Keratinocyte (primary cell): ENCODE measurements at regions not wholly inside any gene's neighbourhood (a gene's known extent, or its start where the extent isn't known, plus 50 kb on each side); places are given as distances from the start of the nearest gene placed in this dataset.

Source experiments
- EZH2 ChIP-seq: IDR thresholded peaks from one replicate; pipeline ENCODE4 v1.6.1; 2012; ENCODE audit warnings: inconsistent platforms, mild to moderate bottlenecking, low read length, moderate library complexity
- TF ChIP-seq, protein P1 (sequence below), 3 experiments: IDR thresholded peaks in 1 of 3; conservative IDR thresholded peaks in 1 of 3; optimal IDR thresholded peaks in 1 of 3; 2 replicates in 2 of 3; 3 replicates in 1 of 3; pipeline versions ENCODE3 to v1.5.1; 2011; ENCODE audit warnings: low read length in 3 of 3, mild to moderate bottlenecking in 3 of 3, moderate library complexity in 2 of 3, control low read depth in 1 of 3, inconsistent platforms in 1 of 3; ENCODE audit not compliant: insufficient read depth in 2 of 3; ENCODE audit errors: extremely low read depth in 1 of 3

DNA sequence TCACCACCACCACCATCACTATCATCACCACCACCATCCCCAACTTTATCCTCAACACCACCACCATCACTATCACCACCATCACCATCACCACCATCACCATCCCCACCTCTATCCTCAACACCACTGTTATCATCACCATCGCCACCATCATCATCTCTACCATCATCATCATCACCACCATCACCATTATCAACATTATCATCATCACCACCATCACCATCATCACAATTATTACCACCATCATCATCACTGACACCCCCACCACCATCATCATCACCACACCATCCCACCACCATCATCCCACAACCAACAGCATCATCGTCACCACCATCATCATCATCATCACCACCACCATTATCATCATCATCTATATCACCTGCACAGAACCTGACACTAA lies 188.4 kb upstream of the PWP1 start:
- TF ChIP-seq, protein P1, sequence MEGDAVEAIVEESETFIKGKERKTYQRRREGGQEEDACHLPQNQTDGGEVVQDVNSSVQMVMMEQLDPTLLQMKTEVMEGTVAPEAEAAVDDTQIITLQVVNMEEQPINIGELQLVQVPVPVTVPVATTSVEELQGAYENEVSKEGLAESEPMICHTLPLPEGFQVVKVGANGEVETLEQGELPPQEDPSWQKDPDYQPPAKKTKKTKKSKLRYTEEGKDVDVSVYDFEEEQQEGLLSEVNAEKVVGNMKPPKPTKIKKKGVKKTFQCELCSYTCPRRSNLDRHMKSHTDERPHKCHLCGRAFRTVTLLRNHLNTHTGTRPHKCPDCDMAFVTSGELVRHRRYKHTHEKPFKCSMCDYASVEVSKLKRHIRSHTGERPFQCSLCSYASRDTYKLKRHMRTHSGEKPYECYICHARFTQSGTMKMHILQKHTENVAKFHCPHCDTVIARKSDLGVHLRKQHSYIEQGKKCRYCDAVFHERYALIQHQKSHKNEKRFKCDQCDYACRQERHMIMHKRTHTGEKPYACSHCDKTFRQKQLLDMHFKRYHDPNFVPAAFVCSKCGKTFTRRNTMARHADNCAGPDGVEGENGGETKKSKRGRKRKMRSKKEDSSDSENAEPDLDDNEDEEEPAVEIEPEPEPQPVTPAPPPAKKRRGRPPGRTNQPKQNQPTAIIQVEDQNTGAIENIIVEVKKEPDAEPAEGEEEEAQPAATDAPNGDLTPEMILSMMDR (optimal IDR thresholded peaks at IDR 0.05 in 1 of 3, IDR thresholded peaks at IDR 0.05 in 1 of 3, conservative IDR thresholded peaks at IDR 0.05 in 1 of 3; ENCODE audit: extremely low read depth in 1 of 3, insufficient read depth in 2 of 3, low read length in 3 of 3), result no peak
- no peak for TF ChIP-seq EZH2
